Forelimb muscle (tissue), 1 donor: ENCODE measurements at regions not wholly inside any gene's neighbourhood (a gene's known extent, or its start where the extent isn't known, plus 50 kb on each side); places are given as distances from the start of the nearest gene placed in this dataset.

Source experiments
- DNase-seq: peaks from one replicate; pipeline ENCODE4 v3.0.0-alpha.2; 2013; ENCODE audit warnings: low read depth

DNA sequence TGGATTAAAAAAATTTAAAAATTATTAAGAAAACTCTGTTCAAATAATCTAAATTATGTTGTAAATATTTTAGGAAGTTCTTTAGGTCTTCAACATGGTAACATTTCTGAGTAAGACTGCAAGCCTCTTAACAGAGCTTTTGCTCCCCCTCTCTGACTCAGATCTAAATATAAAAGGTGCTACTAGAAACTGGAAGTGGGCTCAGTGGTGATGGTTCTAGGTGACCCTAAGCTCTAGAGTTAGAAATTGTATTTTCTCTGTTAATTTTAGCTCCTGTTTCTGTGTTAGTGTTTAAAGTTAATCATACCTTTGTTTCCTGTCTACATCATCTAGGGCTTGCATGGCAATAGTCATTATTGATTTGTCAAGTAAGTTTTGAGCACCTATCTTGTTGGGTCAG, 159.9 kb upstream of the MEIS2 start:
- DNase-seq: no peak

GRCh38 chr15:37261685-37262084, 161.3 kb upstream of the MEIS2 start:
- no peak for DNase-seq

DNA sequence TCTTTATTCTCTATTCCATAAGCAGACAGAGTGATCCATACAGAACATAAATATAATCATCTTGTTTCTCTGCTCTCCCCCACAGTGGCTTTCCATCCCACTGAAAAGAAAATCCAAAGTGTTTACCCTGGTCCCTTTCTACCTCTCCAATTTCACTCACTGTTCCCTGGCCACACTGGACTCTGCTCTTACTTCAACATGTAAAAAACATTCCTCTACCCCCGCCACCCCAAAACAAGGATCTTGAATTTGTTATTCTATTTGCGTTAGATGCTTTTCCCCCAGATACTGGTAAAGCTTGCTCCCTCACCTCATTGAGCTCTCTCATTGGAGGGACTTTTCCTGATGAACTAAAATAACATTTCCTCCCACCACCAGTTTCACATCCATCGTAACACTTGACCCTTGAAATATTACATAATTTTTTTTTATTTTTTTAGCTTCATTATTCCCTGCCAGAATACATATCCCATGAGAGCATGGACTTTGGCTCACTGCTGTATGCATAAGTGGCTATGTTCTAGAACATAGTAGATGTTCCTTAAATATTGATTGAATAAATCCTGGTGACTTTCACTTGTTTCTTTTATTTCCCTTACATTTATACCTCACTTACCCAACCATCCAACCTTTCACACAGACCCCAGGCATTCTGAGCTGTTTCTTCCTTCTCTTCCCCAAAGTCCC, 162.7 kb upstream of the MEIS2 start:
- no peak for DNase-seq

- no peak for DNase-seq
These were observed 188.9 kb upstream of the MEIS2 start for GRCh38 chr15:37289109-37289765.

- DNase-seq: no peak
These were observed 191.6 kb upstream of the MEIS2 start for GRCh38 chr15:37291920-37292319.

DNA sequence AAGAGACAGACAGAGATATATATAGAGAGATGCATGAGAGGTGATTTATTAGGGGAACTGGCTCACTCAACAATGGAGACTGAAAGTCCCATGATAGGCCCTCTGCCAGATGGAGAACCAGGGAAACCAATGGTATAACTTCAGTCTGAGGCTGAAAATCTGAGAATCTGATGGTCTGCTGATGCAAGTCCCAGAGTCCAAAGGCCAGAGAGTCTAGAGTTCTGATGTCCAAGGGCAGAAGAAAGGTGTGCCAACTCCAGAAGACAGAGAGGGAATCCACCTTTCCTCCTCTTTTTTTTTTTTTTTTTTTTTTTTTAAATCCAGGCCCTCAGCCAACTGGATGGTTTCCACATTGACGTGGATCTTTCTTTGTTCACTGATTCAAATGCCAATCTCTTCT, 197.9 kb upstream of the MEIS2 start:
- no peak for DNase-seq

DNA sequence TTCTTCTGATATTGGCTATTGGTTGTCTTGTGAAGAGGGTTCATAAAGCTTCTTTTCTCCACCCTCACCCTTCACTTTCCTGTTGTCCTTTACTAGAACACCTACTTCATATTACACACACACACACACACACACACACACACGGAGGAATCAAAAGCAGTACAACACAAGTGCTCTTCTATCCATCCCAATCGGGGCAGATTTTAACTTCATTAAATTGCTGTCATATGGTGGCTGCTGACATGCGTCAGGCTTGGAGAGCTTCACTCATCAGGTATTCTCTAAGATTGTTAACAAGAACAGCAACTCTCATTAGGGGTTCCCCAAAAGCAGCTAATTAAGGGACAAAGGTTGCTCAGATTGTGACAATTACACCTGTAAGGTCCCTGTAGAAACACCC, 239.1 kb upstream of the MEIS2 start:
- no peak for DNase-seq

DNA sequence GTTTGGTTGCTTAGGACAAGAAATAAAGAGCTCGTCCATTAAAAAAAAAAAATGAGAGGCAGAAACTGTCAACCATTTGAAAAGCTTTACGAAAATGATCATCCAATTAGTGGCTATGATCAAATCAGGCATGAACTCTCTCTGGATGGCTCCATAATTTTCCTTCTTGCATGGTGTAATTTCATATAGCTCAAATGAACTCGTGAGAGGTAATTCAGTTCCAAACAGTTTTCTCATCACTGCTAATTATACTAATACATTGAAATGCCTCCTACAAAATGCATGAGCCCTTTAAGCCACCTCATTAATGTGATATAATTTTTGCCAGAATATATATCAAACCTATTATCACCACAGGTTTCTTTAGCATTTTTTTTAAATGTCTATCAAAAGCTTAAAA, 239.5 kb upstream of the MEIS2 start:
- DNase-seq: no peak

- DNase-seq: no peak
These were observed 240.1 kb upstream of the MEIS2 start for GRCh38 chr15:37340438-37340837.

DNA sequence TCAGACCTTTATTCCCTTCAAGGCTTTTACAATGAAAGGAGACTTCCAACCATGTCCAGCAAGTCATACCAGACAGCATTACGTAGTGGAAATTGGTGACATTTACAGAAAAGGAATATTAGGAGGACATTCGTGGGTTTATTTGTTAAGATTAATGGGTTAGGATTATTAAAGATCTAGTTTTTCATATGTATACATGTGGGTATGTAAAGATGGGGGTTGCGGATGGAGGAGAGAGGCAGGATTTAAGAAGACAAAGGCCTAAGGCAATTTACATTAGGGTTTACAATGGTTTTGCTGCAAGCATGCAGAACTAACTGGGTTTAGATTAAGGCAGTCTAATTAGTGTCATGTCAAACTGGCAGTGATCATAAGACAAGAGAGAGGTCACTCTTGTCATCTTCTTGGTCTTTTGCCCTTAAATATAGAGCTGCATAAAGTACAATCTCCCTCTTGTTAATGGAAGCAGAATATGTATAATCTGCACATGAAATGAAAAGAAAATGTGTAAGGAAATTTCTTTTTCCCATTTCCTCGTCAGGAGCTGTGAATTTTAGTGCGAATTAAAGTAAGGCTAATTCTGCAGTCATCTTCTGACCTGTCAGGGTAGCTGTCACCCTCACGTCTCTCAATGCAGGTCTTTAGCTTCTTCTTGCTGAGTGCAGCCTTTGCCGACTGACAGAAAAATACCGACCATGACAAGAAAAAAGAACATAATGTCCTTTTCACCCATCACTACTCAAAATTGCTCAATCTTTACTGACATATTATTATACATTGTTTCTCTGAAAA, 258.9 kb upstream of the MEIS2 start:
- no peak for DNase-seq

DNA sequence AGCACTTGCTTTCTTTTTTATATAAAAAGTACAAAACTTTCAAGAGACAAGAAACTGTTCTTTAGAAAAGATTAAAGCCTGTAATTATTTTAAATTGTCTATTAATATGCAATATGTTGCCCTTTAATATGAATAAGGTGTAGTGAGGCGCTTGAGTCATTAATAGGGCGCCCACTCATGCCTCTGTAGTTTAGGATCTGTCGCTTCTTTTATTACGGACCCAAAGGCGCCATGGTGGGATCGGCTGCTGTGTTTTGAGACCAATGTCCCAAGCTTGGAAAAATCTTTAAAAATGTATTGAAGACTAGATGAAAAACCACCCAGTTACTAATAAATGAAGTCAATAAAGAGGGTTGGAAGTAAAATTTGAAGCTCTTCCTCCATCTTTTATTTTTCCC, 259.5 kb upstream of the MEIS2 start:
- no peak for DNase-seq

DNA sequence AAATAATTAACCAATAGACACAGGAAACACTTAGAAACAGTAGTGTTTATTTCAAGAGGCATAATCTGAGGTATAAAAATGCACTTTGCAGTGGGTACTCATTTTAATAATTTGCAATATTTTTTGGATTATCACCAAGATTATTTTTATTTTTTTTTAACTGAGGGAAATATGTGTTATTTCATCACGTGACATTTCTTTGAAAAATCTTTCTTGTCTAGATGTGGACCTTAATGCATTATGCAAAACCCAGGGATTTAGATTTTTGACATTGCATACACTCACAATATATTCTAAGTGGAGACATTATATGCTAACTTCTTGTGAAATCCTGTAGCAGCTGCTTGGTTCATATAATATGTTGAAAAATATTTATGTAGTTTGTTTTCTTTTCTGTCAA, 260.4 kb upstream of the MEIS2 start:
- DNase-seq: no peak

- DNase-seq: no peak
These were observed 261.3 kb upstream of the MEIS2 start for GRCh38 chr15:37361621-37362020.

- no peak for DNase-seq
These were observed 262.1 kb upstream of the MEIS2 start for GRCh38 chr15:37362414-37362813.

DNA sequence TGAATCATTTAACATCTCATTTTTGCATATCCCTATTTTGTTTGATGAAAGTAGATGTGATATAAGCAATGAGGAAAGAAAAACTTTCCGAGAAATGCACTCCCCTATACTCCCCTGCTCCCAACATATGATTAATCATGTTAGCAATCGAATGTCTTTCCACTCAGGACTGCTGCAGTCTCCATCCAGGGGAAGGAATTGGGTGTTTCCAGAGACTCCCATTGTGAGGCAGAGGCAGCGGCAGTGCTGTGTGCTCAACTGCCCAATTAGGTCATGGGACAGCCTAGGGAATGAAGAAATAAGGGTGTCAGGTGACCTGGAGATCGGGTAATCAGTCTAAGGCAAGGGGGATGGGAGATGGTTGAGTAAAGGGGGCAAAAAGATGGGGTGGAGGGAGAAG, 268.6 kb upstream of the MEIS2 start:
- DNase-seq: no peak

GRCh38 chr15:37370941-37371340, 270.6 kb upstream of the MEIS2 start:
- no peak for DNase-seq

- DNase-seq: no peak
These were observed 271.7 kb upstream of the MEIS2 start for GRCh38 chr15:37372064-37372463.

DNA sequence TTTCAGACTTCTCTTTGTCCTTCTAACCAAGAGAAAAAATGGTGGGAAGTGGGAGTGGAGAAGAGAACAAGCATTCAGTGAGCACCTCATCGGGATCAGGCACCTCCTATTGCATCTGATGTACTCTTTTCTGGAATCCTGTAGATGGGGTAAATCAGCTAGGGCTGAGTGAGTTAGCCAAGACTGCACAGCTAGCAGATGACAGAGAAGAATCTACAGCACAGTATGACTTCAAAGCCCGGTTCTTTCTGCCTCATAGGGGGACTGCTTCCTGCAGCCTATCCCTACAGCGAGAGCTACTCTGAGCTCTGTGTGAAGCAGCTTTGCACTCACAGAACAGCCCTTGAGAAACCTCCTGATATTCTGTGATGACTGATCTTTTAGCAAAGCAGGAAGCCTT, 275.2 kb upstream of the MEIS2 start:
- DNase-seq: no peak

GRCh38 chr15:37377428-37377827, 277.1 kb upstream of the MEIS2 start:
- DNase-seq: no peak

GRCh38 chr15:37394402-37395099, 294.2 kb upstream of the MEIS2 start:
- no peak for DNase-seq

GRCh38 chr15:37395100-37395468, 294.7 kb upstream of the MEIS2 start:
- no peak for DNase-seq

DNA sequence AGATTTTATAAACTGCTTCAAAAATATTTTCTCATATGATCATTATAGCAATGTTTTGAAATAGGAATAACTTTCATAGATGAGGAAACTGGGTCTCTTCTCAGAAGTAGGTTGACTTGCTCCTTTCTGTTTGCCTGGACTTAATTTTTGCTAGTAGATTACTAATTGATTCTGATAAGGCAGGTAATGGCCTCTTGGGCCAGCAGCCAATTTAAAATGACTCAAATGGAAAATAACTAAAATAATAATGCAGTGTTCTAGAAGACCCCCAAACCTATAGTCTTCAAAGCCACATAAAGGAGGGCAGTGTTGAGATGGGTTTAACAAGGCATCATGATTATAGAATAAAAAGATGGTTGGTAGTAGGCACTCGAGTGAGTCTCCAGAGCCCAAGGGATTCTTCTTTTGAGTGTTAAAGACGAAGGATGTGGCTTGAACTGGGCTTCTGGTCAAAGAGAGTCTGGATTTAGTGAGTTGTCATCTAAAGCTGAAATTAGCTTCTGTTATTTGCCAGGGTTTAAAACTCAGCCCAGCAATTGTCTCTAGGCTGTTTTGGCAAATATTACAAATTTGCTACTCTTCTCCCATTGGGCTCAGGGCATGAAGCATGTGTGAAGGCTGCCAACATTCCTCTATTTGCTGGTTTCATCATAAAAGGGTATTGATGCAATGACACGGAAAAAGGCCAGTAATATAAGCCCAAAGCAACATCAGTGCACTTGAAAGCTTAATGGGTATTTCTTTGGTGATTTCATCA, 297.1 kb upstream of the MEIS2 start:
- DNase-seq: no peak
